Femur (tissue), 1 donor: ENCODE measurements at regions not wholly inside any gene's neighbourhood (a gene's known extent, or its start where the extent isn't known, plus 50 kb on each side); places are given as distances from the start of the nearest gene placed in this dataset.

Experiments
- DNase-seq: peaks from one replicate; pipeline ENCODE4 v3.0.0-alpha.2; 2017

DNA sequence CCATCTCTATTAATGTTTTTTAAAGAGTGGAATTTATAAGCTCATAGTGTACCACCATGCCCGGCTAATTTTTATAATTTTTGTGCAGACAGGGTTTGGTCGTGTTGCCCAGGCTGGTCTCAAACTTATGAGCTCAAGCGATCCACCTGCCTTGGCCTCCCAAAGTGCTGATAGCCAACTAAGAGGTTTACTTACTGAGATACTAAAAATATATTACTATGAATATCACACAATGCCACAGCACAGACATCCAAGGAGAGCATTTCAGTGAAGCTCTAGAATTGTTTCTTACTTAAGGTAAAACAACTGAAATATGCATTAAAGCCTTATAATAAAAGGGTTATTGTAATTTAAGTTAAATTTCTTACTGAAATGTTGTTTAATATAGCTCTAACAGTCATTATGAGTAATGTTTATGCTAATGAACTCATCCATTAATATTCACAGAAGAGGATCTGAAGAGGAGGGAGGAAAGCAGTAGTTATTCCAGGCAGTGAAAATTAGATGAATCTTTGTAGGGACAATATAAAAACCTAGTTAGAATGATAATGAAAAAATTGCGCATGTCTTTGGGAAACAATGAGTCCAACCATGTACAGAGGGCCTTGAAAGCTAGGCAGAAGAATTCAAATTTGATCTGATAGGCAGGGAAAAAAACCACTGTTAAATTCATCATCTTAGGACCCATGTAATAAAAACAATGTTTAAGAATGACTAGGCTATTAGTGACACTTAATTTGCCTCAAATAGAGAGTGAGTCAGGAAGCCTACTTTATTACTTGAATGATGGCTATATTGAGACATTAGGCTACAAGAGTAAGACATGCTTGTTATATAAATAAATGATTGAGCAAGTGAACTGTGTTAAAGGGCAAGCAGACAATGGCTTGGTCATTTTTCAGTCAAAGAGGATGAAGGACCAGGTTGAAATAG lies 99.2 kb downstream of the SLC41A2 start:
- DNase-seq = no peak

DNA sequence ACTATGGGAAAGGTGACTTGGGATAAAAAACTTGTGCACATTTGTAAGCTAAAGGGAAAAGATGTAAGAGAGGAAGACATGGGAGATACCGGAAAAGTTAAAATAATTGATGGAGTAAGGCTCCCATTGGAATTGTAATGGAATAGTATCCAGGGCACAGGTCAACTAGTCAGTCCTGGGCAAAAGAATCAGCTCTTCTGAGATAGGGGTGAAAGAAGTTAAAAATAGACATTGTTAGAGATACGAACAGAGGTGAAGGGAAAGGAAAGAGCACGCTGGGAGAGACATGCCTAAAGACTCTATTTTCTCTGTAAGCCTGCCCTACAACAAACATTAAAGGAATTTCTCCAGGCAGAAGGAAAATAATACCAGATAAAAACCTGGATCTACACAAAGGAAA lies 101.6 kb downstream of the SLC41A2 start:
- DNase-seq = no peak

DNA sequence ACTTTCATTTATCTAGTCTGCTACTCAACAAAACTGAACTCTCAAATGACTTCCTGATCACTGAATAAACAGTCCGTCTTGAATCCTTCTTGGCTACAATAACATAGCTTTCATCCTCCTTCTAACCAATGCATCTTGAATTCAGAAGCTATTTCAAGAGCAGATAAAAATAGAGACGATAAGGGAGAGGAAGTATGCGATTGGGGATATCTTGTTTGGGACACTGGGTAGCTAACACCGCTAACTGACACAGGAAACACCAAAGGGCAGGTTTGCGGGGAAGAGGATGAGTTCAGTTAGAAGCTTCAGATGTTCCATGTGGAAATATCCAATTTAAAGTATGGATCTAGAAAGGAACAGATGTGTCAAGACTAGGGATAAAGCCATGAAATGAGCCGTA lies 102.5 kb downstream of the SLC41A2 start:
- no peak for DNase-seq

DNA sequence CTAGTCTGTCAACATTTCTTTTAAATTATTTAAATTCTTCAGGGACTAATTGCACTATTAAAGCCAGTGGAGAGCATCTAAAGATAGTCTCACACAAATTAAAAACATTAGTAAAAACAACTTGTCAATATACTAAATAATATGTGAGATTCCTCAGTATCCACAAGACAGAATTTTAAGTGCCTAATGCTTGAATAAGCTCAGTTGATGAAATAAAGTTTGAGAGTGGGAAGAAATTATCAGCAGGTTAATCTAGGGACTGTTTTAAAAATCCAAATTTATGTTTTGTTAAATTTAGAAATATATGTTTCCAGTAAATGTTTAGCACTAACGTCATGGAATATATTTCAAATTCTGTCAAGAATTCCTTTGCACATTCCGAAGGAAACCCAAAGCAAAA lies 105.2 kb downstream of the SLC41A2 start:
- DNase-seq = no peak

DNA sequence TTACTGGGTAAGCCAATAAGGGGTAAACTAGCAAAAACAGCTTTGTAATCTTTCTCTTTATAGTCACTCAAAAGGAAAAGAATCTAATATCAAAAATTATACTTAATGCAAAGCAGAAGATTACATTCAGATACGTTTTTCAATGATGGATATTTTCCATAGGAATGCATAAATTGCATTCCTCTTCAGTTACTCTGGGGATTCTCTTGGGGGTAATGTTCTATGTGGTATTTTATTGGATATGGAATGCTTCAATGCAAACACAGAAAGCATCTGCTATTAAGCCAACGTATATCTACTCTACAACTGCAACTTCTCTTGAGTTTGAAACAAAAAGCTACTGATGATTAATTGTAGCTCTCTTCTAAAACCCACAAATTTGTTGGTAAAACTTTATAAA lies 106.0 kb downstream of the SLC41A2 start:
- DNase-seq = no peak

DNA sequence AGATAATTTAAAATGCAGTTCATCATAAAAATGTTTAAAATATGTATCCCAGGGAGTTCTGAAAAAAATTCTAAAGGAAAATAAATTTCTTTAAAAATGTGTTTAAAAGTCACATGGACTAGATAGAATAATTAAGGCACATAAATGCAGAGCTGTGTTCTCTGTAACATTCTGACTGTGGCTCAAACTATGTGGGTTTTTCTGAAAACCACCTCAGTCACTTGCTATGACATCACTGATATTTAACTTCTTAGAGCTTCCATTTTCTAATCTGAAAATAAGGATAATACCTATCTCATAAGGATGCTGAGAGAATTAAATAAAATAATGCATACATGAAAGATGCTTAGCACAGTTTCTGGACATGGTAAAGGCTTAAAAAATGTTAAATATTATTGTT lies 107.3 kb downstream of the SLC41A2 start:
- no peak for DNase-seq

DNA sequence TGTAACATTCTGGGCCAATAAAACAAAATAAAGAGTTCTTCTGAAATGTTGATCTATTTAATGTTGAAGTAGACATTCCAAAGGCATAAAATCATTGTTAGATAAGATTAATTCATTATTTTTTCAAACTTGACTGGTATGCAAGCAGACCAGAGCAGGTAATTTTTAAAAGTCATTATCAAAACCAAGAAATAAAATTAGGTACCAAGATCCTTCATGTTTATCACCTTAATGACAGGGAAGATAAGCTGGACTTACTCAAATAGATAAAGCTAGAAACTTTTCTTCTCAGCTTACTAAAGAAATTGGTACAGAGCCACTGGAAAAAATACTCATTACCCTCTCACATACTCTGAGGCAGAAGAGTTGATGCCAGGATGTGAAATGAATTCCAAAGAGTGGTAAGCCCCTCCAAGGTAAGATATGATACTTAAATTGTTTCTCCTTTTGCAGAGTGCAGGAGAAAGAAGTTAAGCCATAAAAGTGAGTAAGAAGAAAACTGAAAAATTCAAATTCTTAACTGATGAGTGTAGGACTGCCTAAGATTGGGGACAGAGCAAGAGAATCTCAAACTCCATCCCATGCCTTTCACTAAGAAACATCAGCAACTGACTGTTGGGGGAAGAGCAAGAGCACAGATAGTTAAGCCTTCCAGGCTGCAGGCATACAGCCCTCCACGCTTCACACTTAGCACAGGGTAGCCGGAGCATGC lies 111.9 kb downstream of the SLC41A2 start:
- DNase-seq = no peak

DNA sequence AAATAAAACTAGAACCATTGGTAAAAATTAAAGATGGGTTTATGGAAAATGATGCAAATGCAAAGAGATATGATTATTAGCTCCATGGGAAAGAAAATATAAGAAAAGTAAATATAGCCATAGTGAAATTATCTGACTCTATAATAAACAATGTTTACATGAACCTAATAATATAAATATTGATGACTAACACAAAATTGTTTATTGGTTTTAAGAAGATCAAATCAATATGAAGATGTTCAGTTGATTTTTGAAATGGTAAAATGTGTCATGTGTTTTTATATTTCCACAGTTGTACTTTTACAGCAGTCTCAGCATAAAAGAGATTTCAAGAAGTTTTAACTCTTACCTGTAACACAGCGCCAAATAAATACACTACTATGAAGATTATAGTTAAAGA lies 114.0 kb downstream of the SLC41A2 start:
- no peak for DNase-seq

DNA sequence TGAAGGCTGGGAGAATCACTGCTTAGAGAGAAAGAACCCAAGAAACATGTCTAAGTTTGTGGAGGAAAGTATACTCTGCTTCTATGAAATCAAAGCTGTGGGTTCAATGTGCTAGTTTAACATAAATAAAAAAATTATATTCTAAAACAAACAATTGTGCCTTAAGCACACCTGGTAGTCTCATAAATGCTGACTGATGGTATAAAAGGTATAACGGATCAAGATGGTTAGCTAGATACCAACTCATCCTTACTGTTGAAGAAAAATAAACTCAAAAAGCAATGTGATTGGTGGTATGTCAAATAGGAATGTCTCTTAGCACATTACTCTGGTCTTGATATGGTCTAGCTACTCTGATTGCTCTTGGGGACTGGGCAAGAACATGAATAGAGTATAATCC lies 117.8 kb downstream of the SLC41A2 start:
- DNase-seq = no peak

DNA sequence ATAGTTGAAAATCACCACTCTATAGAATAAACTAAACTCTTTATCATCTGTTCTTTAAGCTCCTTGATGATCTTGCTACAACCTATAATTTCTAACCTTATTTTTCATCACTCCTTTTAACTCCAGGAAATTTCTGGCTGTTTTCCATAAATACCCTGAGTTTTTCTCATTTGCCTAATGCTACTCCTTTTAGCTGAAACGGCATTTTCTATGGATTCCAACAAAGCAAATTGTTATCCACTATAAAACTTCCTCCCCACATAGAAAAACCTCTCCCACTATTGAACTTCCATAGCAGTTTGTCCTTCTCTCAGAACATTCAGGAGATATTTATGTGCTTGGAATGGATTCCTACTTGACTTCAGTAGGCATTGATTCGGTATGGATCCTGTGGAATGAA lies 122.8 kb downstream of the SLC41A2 start:
- DNase-seq = no peak

DNA sequence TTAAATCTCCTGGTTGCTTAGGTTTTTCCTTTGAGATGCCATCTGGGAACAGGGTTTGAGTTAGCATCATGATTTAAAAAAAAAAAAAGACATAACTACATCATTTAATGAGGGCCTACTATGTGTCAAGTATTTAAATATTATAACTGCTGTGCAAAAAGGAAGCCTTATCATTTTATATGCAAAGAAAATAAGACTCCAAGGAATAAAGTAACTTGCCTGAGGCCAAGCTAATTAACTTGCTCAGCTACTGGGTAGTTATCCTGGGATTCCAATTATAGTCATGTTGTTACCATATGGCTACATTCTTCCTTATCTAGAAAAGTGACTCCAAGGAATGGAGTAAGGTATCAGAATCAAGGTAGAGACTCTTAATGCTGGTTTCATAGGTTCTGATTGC lies 123.5 kb downstream of the SLC41A2 start:
- no peak for DNase-seq

DNA sequence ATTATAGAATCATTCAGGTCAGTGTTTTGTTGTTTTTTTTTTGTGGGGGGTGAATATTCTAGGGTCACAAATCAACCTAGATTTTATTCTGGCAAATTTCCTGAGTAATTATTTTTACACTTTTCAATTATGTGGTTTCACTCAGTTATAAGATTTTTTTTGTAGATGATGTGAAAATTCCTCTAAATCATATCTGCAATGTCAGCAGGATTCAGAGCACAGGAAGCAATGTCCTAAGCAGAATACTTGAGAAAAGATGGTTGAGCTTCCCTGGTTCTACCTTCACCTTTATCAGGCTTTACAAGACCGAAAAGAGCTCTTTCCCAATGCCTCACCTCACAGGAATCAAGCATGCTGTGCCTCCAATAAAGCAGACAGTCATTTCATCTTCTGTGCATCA lies 124.3 kb downstream of the SLC41A2 start:
- DNase-seq = no peak

DNA sequence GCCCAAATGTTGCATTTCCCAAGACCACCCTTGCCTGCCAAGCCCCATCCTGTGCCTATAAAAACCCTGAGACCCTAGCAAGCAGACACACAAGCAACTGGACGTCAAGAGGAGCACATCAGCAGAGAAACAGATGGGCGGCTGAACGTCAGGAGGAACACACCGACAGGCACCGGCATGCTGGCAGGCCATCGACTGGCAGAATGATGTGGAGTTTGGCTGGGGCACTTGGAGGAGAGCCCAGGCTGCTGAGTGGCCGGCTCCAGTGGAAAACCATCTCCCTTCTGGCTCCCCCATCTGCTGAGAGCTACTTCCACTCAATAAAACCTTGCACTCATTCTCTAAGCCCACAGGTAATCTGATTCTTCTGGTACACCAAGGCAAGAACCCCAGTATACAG lies 130.1 kb downstream of the SLC41A2 start:
- DNase-seq = no peak

DNA sequence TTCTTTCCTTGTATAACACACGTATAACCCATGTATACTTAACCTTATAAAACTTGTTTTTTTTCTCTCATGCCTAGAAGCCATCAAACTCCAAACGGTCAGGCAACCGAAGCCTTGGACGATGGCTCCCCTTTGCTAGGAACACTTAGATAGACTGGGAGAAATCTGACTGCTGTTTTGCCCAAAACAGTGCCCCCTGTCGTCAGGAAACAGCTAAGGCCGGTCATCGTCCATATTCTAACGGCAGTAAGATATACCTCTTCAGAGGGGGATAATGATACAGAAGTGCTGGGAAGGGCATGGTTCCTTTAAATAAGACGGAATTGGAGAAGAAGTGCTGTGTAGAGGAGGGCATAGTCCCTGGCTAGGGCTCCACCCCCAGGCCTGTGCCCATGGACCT lies 130.5 kb downstream of the SLC41A2 start:
- DNase-seq = no peak

DNA sequence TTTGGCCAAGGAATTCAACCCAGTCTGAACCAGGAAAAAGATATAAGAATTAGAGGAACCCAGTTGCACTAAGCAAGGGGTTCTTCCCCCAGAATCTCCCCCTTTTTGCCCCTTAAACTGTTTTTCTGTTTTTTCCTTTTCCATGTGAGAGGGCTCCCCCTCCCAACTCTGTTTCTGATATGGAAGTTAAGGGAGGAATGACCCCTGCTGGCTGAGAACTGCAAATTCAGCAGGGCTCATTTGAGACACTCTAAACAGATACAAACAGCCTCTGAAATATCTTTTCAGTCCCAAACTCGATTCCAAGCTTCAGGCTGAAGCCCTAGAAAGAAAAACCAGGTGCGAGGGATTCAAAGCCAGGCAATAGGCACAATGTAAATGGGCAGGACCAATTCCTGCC lies 132.7 kb downstream of the SLC41A2 start:
- no peak for DNase-seq

DNA sequence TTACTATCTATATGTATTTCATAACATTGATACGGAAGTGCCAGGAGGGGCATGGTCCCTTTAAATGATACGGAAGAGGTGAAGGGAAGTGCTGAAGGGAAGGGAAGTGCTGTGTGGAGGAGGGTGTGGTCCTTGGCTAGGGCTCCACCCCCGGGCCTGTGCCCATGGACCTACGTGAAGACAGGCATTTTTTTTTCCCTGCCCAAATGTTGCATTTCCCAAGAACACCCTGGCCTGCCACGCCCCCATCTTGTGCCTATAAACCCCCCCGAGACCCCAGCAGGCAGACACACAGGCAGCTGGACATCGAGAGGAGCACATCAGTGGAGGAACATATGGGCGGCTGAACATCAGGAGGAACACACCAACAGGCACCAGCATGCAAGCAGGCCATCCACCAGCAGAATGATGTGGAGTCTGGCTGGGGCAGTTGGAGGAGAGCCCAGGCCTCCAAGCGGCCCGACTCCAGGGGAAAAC lies 134.1 kb downstream of the SLC41A2 start:
- DNase-seq = no peak

DNA sequence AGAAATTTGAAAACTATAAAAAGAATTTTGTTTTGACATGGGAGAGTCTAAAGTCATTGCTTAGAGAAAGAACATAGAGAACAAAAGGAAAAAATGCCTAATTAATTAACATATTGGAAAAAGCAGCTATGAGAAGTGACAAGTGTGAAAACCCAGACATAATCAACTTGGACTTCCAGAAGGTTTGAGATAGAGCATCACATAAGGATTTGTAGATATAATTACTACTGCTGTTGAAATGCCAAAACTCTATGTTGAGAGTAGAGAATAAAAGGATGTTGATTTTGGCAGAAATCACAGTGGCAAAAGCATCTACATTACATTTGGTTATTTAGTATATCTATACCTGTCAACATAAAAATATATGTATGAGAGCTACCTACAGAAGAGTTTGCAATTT lies 135.1 kb downstream of the SLC41A2 start:
- DNase-seq = no peak

DNA sequence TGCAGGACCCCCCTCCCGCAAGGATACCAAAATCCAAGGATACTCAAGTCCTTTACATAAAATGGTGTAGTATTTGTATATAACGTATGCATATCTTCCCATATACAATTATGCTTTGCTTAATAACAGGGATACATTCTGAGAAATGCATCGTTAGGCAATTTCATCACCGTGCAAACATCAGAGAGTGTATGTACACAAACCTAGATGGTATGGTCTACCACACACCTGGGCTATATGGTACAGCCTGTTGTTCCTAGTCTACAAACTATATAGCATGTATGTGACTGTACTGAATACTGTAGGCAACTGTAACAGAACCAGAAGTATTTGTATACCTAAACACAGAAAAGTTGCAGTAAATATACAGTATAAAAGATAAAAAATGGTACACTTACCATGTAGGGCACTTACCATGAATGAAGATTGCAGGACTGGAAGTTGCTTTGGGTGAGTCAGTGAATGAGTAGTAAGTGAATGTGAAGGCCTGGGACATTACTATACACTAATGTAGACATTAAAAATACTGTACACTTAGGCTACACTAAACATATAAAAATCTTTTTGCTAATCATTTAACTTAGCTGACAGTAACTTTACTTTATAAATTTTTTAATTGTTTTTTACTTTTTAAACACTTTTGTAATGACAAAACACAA lies 141.1 kb downstream of the SLC41A2 start:
- no peak for DNase-seq

DNA sequence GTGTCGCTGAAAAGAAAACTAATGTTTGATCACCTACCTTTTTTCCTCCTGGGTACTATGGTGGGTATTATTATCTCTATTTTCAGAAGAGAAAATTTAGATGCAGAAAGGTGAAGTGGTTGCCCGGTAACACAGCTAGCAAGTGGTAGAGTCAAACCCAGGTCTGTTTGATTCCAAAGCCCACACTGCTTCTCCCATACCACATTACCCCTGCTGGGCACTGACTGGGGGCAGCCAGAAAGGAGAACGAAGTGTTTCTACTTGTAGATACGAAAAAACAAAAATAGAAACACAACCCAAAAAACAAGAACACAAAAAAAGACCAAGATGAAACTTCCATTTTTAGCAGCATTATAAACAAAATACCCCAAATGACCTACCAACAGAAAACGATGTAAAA lies 142.2 kb downstream of the SLC41A2 start:
- no peak for DNase-seq

DNA sequence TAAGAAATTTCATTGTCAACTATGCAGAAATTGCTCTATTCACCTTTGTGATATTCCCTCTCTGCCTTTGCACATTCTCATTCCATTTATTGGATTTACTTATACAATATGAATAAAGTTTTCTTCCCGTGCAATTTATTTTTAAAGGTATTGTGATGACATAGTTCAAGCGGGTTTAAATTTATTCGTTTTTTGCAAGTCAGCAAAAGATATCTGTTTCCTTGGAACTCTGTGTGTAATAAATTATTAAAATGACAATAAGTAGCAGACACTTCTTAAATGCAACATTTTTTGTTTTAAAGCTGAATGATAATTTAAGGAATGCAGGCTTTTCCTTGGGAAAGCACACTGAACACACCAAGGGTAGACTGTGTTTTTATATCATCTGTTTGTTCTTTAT lies 143.1 kb downstream of the SLC41A2 start:
- no peak for DNase-seq
